GM19395 (cell line): ENCODE measurements at regions not wholly inside any gene's neighbourhood (a gene's known extent, or its start where the extent isn't known, plus 50 kb on each side); places are given as distances from the start of the nearest gene placed in this dataset.

ENCODE experiments used
- ATAC-seq: cut with Tn5 transposase; IDR thresholded peaks from one replicate; pipeline ENCODE4 v1.9.1; 2021; ENCODE audit warnings: mild to moderate bottlenecking, moderate library complexity; ENCODE audit not compliant: unreplicated experiment

DNA sequence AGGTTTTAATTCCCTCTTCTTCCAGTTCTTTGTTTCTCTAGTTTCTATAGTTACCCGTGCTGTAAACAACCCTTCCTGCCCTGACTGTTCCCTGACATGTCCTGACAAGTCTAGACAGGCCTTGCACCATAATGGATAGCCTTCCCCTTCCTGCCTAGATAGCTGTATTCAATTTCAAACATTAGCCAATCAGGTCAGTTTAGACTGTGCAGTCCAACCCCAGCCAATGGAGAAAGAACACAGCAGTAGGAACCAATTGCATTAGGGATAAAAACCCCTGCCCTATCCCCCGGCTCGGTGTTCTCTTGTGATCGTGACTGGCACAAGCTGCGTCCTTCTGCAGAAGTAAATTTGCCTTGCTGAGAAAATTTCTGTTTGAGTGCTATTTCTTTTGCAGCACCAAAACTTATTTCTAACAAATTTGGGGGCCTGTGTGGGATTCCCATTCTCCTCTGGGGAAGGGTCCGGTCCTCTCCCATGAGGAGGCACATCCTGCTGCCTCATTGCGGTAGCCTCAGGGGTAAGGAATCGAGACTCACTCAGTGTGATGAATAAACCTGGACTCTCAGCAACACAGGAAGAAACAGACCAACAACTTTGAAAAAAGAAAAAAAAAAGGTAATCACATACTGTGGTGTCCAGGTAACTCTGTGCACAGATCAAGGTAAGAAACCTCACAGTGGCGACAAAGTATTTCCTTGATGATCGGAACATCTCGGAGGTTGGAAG, 248.7 kb upstream of the ECI2 start:
- ATAC-seq = no peak

GRCh38 chr6:4382362-4382853, 247.0 kb upstream of the ECI2 start:
- ATAC-seq = no peak

- ATAC-seq = no peak
These were observed 246.0 kb upstream of the ECI2 start for GRCh38 chr6:4381381-4381780.

DNA sequence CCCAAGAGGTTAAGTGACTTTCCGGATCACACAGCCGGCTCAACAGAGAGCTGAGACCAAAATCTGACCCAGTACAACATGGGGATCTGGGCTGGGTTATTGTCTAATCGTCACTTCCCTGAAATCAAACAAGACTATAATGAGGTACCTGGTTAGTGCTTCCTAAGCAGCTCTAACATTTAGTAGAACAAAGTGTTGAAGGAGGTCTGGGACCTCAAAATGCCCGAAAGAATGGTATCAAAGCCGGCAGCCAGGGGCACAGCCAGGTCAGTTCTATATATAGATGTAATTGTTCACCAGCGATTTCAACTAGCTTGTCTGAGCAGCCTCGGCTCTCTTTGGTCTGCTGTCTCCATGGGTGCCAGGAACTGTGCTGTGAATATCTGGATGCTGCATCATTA, 245.5 kb upstream of the ECI2 start:
- ATAC-seq = no peak

DNA sequence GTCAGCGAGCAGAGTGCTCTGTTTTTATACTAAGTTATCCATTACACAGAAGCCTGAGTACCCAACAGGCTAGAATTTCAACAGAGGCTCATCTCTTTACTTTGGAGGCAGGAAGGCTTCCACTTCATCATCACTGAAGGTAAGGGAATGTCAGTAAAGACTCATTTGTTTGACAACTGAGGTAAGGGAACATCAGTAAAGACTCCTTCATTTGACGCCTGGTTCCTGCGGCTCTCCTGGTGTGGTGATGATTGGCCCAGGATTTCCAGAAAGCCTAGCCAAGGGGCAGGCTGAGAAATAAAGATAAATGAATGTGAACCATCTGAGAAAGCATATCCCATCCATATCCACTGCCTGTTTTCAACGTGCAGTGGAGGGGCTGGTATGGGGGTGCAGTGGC, 244.6 kb upstream of the ECI2 start:
- ATAC-seq = no peak

GRCh38 chr6:4378319-4378996, 243.1 kb upstream of the ECI2 start:
- ATAC-seq = no peak

DNA sequence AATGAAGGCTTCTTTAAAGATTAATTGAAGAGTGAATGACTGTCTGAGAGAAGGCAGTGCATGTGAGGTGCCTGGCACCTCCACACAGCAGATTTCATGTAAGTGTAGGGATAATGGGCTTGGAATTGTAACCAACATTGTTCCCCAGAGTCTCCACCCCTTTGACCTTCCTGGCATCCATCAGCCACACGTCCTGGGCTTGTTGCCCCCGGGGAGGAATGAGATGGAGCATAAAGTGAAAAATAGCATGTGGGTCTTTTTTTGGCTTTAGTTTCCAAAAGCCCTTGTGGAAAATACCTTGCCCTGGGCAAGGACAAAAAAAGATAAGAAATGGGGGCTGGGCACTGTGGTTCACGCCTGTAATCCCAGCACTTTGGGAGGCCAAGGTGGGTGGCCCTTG, 242.2 kb upstream of the ECI2 start:
- ATAC-seq = no peak

GRCh38 chr6:4374216-4374615, 238.8 kb upstream of the ECI2 start:
- no peak for ATAC-seq

- no peak for ATAC-seq
These were observed 237.5 kb upstream of the ECI2 start for GRCh38 chr6:4372866-4373265.

DNA sequence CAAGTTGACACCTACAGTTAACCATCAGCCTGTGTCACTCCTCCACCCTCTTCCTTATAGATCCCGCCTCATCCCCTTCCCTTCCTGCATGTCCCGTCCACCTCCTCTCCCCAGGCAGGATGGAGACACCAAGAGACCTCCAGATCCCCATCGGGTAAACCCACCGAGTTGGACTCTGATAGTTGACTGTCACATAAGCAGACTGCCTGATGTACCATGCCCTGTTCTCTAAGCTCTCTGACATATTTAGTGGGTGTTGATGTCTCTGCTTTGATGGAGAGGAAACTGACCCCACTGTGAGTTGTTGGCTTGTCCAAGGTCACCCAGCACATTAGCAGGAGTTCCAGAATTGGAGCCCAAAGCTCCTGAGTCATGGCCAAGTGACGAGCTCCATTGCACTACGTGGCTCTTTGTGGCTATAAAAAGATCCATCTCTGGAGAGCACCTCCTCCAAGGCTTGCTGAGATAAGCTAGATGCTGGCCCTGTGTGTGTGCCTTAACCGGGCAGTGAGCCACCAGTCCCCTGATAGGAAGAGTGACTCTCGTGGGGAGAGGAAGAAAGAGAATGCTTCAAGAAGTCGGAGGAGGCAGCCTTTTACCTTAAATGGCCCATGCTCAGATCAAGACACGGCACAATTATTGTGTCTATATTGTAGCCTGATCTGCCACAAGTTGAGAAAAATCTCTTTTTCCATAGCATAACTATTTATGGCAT, 236.0 kb upstream of the ECI2 start:
- ATAC-seq = no peak

DNA sequence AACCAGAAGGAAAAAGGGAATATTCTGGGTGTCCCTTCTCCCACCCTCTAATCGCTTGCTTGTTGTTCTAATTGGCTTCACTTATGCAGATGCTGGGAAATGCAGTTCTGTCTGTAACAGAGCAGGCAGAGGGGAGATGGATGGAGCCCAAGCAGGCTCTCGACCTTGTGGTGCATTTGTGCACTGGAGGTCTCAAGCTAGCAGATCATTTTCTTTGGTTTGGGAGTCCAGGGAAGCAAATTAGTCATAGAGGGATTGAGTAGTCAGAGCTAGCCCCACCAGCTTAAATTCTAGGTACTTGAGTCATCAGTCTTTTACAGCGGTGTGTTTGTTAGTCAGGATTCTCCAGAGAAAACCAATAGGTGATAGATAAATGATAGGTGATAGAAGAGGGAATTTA, 234.7 kb upstream of the ECI2 start:
- no peak for ATAC-seq

- ATAC-seq = no peak
These were observed 234.2 kb upstream of the ECI2 start for GRCh38 chr6:4369616-4370015.

GRCh38 chr6:4368649-4369048, 233.3 kb upstream of the ECI2 start:
- ATAC-seq = no peak

DNA sequence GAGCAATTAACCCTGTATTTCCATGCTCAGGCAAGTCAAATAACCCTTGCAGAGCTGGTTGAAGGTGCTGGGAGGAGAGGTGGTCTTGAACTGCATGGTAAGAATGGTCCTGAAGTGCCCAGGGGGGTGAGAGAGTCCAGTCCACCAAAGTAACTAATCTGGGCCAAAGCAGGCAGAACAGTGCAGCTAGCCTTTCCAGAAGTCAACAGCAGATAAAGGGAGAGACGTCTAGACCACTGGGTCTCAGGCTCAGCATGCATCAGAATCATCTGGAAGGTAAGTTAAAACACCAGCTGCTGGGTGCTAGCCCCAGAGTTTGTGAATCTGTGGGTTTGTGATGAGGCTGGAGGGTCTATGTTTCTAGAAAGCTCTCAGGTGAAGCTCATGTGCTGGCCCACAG, 232.3 kb upstream of the ECI2 start:
- no peak for ATAC-seq

GRCh38 chr6:4366635-4367395, 231.4 kb upstream of the ECI2 start:
- no peak for ATAC-seq

GRCh38 chr6:4365686-4366085, 230.3 kb upstream of the ECI2 start:
- no peak for ATAC-seq

GRCh38 chr6:4364711-4365110, 229.3 kb upstream of the ECI2 start:
- ATAC-seq = no peak

- ATAC-seq = no peak
These were observed 228.8 kb upstream of the ECI2 start for GRCh38 chr6:4364172-4364571.

DNA sequence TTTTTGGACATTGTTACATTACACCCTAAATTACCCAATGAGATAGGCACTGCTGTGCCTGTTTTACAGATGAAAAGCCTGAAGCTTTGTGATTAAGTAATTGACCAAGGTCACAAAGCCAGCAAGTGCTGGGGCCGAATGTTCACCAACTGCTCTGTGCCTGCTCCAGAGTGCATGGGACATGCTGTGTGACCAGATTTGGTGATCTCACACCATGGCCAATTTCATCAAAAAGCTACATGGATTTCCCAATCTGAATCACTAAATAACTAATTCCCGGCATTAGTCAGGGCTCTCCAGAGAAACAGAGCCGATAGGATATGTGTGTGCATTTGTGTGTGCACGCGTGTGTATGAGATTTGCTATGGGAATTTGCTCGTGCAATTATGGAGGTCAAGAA, 228.3 kb upstream of the ECI2 start:
- no peak for ATAC-seq

- no peak for ATAC-seq
These were observed 227.0 kb upstream of the ECI2 start for GRCh38 chr6:4362326-4362725.

DNA sequence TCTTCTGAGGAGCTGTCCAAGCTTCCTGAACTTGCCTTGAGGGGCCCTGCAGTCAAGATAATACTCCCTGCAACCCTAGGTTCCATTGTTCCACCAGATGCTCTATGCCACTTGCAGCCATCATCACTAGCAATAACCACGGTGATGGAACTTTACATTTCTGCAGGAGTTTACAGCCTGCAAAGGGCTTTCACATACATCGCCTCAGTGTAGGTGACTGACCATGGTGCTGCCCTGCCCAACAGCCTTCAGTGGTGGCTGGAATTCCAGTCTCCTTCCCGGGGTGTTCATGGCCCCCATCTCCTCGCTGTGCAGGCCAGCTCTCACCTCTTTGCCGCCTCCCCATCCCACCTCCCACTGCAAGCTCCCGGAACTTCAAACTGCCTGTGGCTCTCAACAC, 225.5 kb upstream of the ECI2 start:
- ATAC-seq = no peak
